K562 (cell line): ENCODE measurements at regions not wholly inside any gene's neighbourhood (a gene's known extent, or its start where the extent isn't known, plus 50 kb on each side); places are given as distances from the start of the nearest gene placed in this dataset.

Source experiments
- MTA3 ChIP-seq: fragments of 450-650 bp; formaldehyde crosslinking; IDR thresholded peaks from 2 replicates; pipeline ENCODE4 v1.6.1; 2017; ENCODE audit warnings: mild to moderate bottlenecking, borderline replicate concordance
- NFYB ChIP-seq: IDR thresholded peaks from 2 replicates; pipeline ENCODE4 v1.6.1; 2011; ENCODE audit warnings: mild to moderate bottlenecking, moderate library complexity; ENCODE audit not compliant: insufficient read length; ENCODE audit errors: extremely low read depth
- PCBP2 ChIP-seq: fragments of 200-400 bp; formaldehyde crosslinking; IDR thresholded peaks from 2 replicates; pipeline ENCODE4 v1.6.1; 2018; ENCODE audit warnings: low read length, low read depth, mild to moderate bottlenecking, moderate library complexity; ENCODE audit not compliant: poor library complexity, severe bottlenecking
- POLR2A ChIP-seq: fragments of 450-650 bp; conservative IDR thresholded peaks from 2 replicates; pipeline ENCODE4 v1.6.1; 2016
- ZNF780A ChIP-seq: fragments of 250-450 bp; sonication (Bioruptor Pico); IDR thresholded peaks from 2 replicates; pipeline ENCODE4 v1.5.0; 2021; ENCODE audit warnings: mild to moderate bottlenecking
- ZZZ3 ChIP-seq: fragments of 450-650 bp; IDR thresholded peaks from 2 replicates; pipeline ENCODE4 v1.6.1; 2016; ENCODE audit warnings: antibody characterized with exemption, mild to moderate bottlenecking, moderate library complexity

- TF ChIP-seq PCBP2 = no peak
- no peak for TF ChIP-seq NFYB
- no peak for TF ChIP-seq ZNF780A (CRISPR knock-in tag)
- no peak for TF ChIP-seq MTA3
- TF ChIP-seq ZZZ3 = no peak
- no peak for TF ChIP-seq POLR2A
These were observed 69.5 kb upstream of the ANKRD10 start for GRCh38 chr13:110984381-110984780.
